Inflammatory macrophage treated with lipopolysaccharide for 1 hour (primary cell): ENCODE measurements at regions not wholly inside any gene's neighbourhood (a gene's known extent, or its start where the extent isn't known, plus 50 kb on each side); places are given as distances from the start of the nearest gene placed in this dataset.
"Not testable (repeated sequence)": the region's sequence is repeated elsewhere in the genome, so short reads cannot be mapped to it uniquely, and the experiment has no call there.

Experiments used
- DNase-seq, 2 donors: peaks; one replicate each; pipeline ENCODE4 v3.0.0-alpha.2; 2020 to 2022

GRCh38 chr4:158051401-158052235, 121.2 kb downstream of the GASK1B start:
- DNase-seq: no peak

- no peak for DNase-seq
Measured at GRCh38 chr4:158050942-158051341, 121.9 kb downstream of the GASK1B start.

GRCh38 chr4:158046345-158046744, 126.5 kb downstream of the GASK1B start:
- DNase-seq: no peak

- no peak for DNase-seq
Measured at GRCh38 chr4:158043971-158044618, 128.7 kb downstream of the GASK1B start.

- DNase-seq: no peak
Measured at GRCh38 chr4:158042591-158043030, 130.2 kb downstream of the GASK1B start.

GRCh38 chr4:158038718-158039117, 134.1 kb downstream of the GASK1B start:
- DNase-seq: no peak

- no peak for DNase-seq
Measured at GRCh38 chr4:158036998-158037397, 135.8 kb downstream of the GASK1B start.

GRCh38 chr4:158035662-158036195, 137.1 kb downstream of the GASK1B start:
- DNase-seq: no peak

GRCh38 chr4:158033416-158034120, 139.3 kb downstream of the GASK1B start:
- peak; percentile 75 to 77 for DNase-seq

- DNase-seq: no peak
Measured at GRCh38 chr4:158032733-158033415, 140.0 kb downstream of the GASK1B start.

GRCh38 chr4:158028381-158028780, 144.4 kb downstream of the GASK1B start:
- not testable (repeated sequence) for DNase-seq

GRCh38 chr4:158025131-158025530, 147.7 kb downstream of the GASK1B start:
- DNase-seq: no peak

GRCh38 chr4:158020734-158021346, 152.0 kb downstream of the GASK1B start:
- no peak for DNase-seq

GRCh38 chr4:158020176-158020575, 152.6 kb downstream of the GASK1B start:
- DNase-seq: peak; percentile 73 to 84

GRCh38 chr4:158018831-158019230, 154.0 kb downstream of the GASK1B start:
- DNase-seq: no peak

- DNase-seq: peak in 1 of 2 donors; percentile 25
Measured at GRCh38 chr4:158018221-158018830, 154.5 kb downstream of the GASK1B start.

GRCh38 chr4:158016511-158016910, 156.3 kb downstream of the GASK1B start:
- DNase-seq: no peak

GRCh38 chr4:158015241-158015640, 157.6 kb downstream of the GASK1B start:
- DNase-seq: no peak

- DNase-seq: no peak
Measured at GRCh38 chr4:158013858-158014257, 159.0 kb downstream of the GASK1B start.

GRCh38 chr4:158010361-158010760, 162.5 kb downstream of the GASK1B start:
- peak in 1 of 2 donors; percentile 50 for DNase-seq

- no peak for DNase-seq
Measured at GRCh38 chr4:158008551-158009218, 164.1 kb downstream of the GASK1B start.
